H1 (cell line): ENCODE measurements at regions not wholly inside any gene's neighbourhood (a gene's known extent, or its start where the extent isn't known, plus 50 kb on each side); places are given as distances from the start of the nearest gene placed in this dataset.

ENCODE experiments used
- BRCA1 ChIP-seq: IDR thresholded peaks from 2 replicates; pipeline ENCODE4 v1.6.1; 2012; ENCODE audit warnings: low read depth, low read length, improper control_type of control experiment
- JUN ChIP-seq: IDR thresholded peaks from 2 replicates; pipeline ENCODE4 v1.6.1; 2011; ENCODE audit warnings: low read depth, mild to moderate bottlenecking, improper control_type of control experiment, low read length
- KDM1A ChIP-seq: fragments of 200-600, 300-600 bp; sonication (generic); IDR thresholded peaks from 2 replicates; pipeline ENCODE4 v1.7.1; 2016; ENCODE audit warnings: mild to moderate bottlenecking, low read length, borderline replicate concordance
- SP1 ChIP-seq: IDR thresholded peaks from 2 replicates; pipeline ENCODE4 v1.6.1; 2011; ENCODE audit warnings: low read depth, low read length
- TF ChIP-seq, protein P1 (sequence below): IDR thresholded peaks from 2 replicates; pipeline ENCODE4 v1.6.1; 2011; ENCODE audit warnings: low read length, improper control_type of control experiment

GRCh38 chr15:72940229-72940622 lies 112.0 kb upstream of the NEO1 start (continued):
- TF ChIP-seq, protein P1, sequence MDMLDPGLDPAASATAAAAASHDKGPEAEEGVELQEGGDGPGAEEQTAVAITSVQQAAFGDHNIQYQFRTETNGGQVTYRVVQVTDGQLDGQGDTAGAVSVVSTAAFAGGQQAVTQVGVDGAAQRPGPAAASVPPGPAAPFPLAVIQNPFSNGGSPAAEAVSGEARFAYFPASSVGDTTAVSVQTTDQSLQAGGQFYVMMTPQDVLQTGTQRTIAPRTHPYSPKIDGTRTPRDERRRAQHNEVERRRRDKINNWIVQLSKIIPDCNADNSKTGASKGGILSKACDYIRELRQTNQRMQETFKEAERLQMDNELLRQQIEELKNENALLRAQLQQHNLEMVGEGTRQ = no peak
- TF ChIP-seq KDM1A = no peak
- TF ChIP-seq BRCA1 = no peak
- no peak for TF ChIP-seq SP1
- no peak for TF ChIP-seq JUN
